K562 (cell line): ENCODE measurements at regions not wholly inside any gene's neighbourhood (a gene's known extent, or its start where the extent isn't known, plus 50 kb on each side); places are given as distances from the start of the nearest gene placed in this dataset.

Experiments
- HDGF ChIP-seq: fragments of 450-650 bp; IDR thresholded peaks from 2 replicates; pipeline ENCODE4 v1.6.1; 2016
- NR1H2 ChIP-seq: sonication (generic); formaldehyde crosslinking; IDR thresholded peaks from 2 replicates; pipeline ENCODE4 v1.4.0; 2020; ENCODE audit warnings: mild to moderate bottlenecking, missing genetic modification reagents
- NR4A1 ChIP-seq, 2 experiments: fragments of 250-450 bp in 1 of 2; fragments of 450-650 bp in 1 of 2; sonication (Bioruptor Pico) in 1 of 2; IDR thresholded peaks; 2 replicates each; pipeline versions ENCODE4 v1.4.0 to v1.6.1; 2016 to 2020; ENCODE audit warnings: mild to moderate bottlenecking in 2 of 2, missing compliant biosample characterization in 1 of 2, missing genetic modification characterization in 1 of 2, moderate library complexity in 1 of 2
- SRSF3 ChIP-seq: fragments of 200-400 bp; formaldehyde crosslinking; IDR thresholded peaks from 2 replicates; pipeline ENCODE4 v1.6.1; 2016; ENCODE audit warnings: mild to moderate bottlenecking, low read length, moderate library complexity; ENCODE audit not compliant: insufficient read depth
- TAF9B ChIP-seq: fragments of 450-650 bp; IDR thresholded peaks from 2 replicates; pipeline ENCODE4 v1.6.1; 2018; ENCODE audit warnings: mild to moderate bottlenecking; ENCODE audit not compliant: partially characterized antibody
- TF ChIP-seq, protein P1 (sequence below), 3 experiments: fragments of 200-800 bp in 1 of 3; fragments of 250-450 bp in 1 of 3; fragments of 450-650 bp in 1 of 3; sonication (Bioruptor Pico) in 1 of 3; sonication (Bioruptor generic) in 1 of 3; formaldehyde crosslinking in 1 of 3; IDR thresholded peaks; 2 replicates each; pipeline versions ENCODE4 v1.6.1 to v1.8.0; 2016 to 2022; ENCODE audit warnings: mild to moderate bottlenecking in 2 of 3, missing genetic modification characterization in 2 of 3, missing compliant biosample characterization in 1 of 3, moderate library complexity in 1 of 3
- TF ChIP-seq, protein P2 (sequence below): fragments of 450-650 bp; IDR thresholded peaks from 2 replicates; pipeline ENCODE4 v1.7.1; 2018; ENCODE audit warnings: mild to moderate bottlenecking, low read depth; ENCODE audit not compliant: partially characterized antibody

DNA sequence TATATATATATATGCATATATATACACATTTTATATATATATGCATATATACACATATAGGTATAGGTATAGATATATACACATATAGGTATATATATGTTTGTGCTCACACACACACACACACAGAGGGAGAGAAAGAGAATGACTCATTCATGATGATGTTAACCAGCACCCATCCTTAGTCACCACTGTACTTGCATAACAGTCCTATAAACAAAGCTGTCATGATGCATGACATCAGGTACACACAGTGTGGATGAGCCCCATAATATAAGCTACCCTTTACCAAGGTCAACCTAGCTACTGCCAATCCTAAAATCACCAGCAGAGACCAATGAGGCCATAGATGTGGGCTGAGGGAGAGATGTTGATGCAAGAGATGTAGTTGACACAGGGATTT lies 1408.0 kb downstream of the RAPGEF2 start (continued):
- TF ChIP-seq, protein P1, sequence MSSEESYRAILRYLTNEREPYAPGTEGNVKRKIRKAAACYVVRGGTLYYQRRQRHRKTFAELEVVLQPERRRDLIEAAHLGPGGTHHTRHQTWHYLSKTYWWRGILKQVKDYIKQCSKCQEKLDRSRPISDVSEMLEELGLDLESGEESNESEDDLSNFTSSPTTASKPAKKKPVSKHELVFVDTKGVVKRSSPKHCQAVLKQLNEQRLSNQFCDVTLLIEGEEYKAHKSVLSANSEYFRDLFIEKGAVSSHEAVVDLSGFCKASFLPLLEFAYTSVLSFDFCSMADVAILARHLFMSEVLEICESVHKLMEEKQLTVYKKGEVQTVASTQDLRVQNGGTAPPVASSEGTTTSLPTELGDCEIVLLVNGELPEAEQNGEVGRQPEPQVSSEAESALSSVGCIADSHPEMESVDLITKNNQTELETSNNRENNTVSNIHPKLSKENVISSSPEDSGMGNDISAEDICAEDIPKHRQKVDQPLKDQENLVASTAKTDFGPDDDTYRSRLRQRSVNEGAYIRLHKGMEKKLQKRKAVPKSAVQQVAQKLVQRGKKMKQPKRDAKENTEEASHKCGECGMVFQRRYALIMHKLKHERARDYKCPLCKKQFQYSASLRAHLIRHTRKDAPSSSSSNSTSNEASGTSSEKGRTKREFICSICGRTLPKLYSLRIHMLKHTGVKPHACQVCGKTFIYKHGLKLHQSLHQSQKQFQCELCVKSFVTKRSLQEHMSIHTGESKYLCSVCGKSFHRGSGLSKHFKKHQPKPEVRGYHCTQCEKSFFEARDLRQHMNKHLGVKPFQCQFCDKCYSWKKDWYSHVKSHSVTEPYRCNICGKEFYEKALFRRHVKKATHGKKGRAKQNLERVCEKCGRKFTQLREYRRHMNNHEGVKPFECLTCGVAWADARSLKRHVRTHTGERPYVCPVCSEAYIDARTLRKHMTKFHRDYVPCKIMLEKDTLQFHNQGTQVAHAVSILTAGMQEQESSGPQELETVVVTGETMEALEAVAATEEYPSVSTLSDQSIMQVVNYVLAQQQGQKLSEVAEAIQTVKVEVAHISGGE (CRISPR knock-in tag; IDR thresholded peaks at IDR 0.05) = no peak
- no peak for TF ChIP-seq TAF9B
- TF ChIP-seq NR1H2 (CRISPR knock-in tag) = no peak
- no peak for TF ChIP-seq HDGF
- TF ChIP-seq, protein P2, sequence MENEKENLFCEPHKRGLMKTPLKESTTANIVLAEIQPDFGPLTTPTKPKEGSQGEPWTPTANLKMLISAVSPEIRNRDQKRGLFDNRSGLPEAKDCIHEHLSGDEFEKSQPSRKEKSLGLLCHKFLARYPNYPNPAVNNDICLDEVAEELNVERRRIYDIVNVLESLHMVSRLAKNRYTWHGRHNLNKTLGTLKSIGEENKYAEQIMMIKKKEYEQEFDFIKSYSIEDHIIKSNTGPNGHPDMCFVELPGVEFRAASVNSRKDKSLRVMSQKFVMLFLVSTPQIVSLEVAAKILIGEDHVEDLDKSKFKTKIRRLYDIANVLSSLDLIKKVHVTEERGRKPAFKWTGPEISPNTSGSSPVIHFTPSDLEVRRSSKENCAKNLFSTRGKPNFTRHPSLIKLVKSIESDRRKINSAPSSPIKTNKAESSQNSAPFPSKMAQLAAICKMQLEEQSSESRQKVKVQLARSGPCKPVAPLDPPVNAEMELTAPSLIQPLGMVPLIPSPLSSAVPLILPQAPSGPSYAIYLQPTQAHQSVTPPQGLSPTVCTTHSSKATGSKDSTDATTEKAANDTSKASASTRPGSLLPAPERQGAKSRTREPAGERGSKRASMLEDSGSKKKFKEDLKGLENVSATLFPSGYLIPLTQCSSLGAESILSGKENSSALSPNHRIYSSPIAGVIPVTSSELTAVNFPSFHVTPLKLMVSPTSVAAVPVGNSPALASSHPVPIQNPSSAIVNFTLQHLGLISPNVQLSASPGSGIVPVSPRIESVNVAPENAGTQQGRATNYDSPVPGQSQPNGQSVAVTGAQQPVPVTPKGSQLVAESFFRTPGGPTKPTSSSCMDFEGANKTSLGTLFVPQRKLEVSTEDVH = no peak
- no peak for TF ChIP-seq NR4A1 (CRISPR knock-in tag; IDR thresholded peaks at IDR 0.05)
- TF ChIP-seq NR4A1 (tag; IDR thresholded peaks at IDR 0.05) = no peak
- TF ChIP-seq SRSF3 = no peak
